ENCODE measurements at regions not wholly inside any gene's neighbourhood (a gene's known extent, or its start where the extent isn't known, plus 50 kb on each side); places are given as distances from the start of the nearest gene placed in this dataset.

- no peak for TF ChIP-seq NFIC (IDR thresholded peaks at IDR 0.05)
- TF ChIP-seq TEAD4 (IDR thresholded peaks at IDR 0.05), result no peak
- no peak for TF ChIP-seq EGR1 (IDR thresholded peaks at IDR 0.05)
- no peak for TF ChIP-seq EP300 (IDR thresholded peaks at IDR 0.05; ENCODE audit: borderline replicate concordance)
- no peak for TF ChIP-seq ZBTB7A (IDR thresholded peaks at IDR 0.05; ENCODE audit: low read depth)
- TF ChIP-seq USF1 (IDR thresholded peaks at IDR 0.05), result no peak
- TF ChIP-seq YY1 (IDR thresholded peaks at IDR 0.05; ENCODE audit: low read depth), result no peak
- TF ChIP-seq CEBPB (IDR thresholded peaks at IDR 0.05), result no peak
- no peak for TF ChIP-seq RAD21 (IDR thresholded peaks at IDR 0.05; ENCODE audit: low read depth)
- no peak for TF ChIP-seq TCF12 (IDR thresholded peaks at IDR 0.05; ENCODE audit: low read depth)
- TF ChIP-seq FOXM1 (IDR thresholded peaks at IDR 0.05; ENCODE audit: borderline replicate concordance, low read depth), result no peak
- no peak for TF ChIP-seq MAX (IDR thresholded peaks at IDR 0.05)
- TF ChIP-seq CREB1 (IDR thresholded peaks at IDR 0.05; ENCODE audit: low read depth), result no peak
- no peak for TF ChIP-seq REST (IDR thresholded peaks at IDR 0.05; ENCODE audit: low read depth)
- no peak for TF ChIP-seq TAF1 (IDR thresholded peaks at IDR 0.05; ENCODE audit: low read depth)
Observed at GRCh38 chr3:17830788-17831187, 88.4 kb upstream of the TBC1D5 start.

- no peak for TF ChIP-seq CEBPB (IDR thresholded peaks at IDR 0.05)
- TF ChIP-seq FOXM1 (IDR thresholded peaks at IDR 0.05; ENCODE audit: borderline replicate concordance, low read depth), result no peak
- no peak for TF ChIP-seq ZBTB7A (IDR thresholded peaks at IDR 0.05; ENCODE audit: low read depth)
- TF ChIP-seq CREB1 (IDR thresholded peaks at IDR 0.05; ENCODE audit: low read depth), result no peak
- TF ChIP-seq TEAD4 (IDR thresholded peaks at IDR 0.05), result no peak
- TF ChIP-seq TAF1 (IDR thresholded peaks at IDR 0.05; ENCODE audit: low read depth), result no peak
- no peak for TF ChIP-seq EP300 (IDR thresholded peaks at IDR 0.05; ENCODE audit: borderline replicate concordance)
- no peak for TF ChIP-seq REST (IDR thresholded peaks at IDR 0.05; ENCODE audit: low read depth)
Observed at GRCh38 chr3:17828388-17828787, 86.0 kb upstream of the TBC1D5 start.

GRCh38 chr3:17825298-17825697 lies 82.9 kb upstream of the TBC1D5 start:
- TF ChIP-seq TEAD4 (IDR thresholded peaks at IDR 0.05) (no peak), EP300 (IDR thresholded peaks at IDR 0.05; ENCODE audit: borderline replicate concordance) (no peak), RAD21 (IDR thresholded peaks at IDR 0.05; ENCODE audit: low read depth) (no peak), ZBTB7A (IDR thresholded peaks at IDR 0.05; ENCODE audit: low read depth) (no peak), CREB1 (IDR thresholded peaks at IDR 0.05; ENCODE audit: low read depth) (no peak), EGR1 (IDR thresholded peaks at IDR 0.05) (no peak), REST (IDR thresholded peaks at IDR 0.05; ENCODE audit: low read depth) (no peak), MAX (IDR thresholded peaks at IDR 0.05) (no peak)

- TF ChIP-seq TEAD4 (IDR thresholded peaks at IDR 0.05), result no peak
- TF ChIP-seq RAD21 (IDR thresholded peaks at IDR 0.05; ENCODE audit: low read depth), result no peak
- TF ChIP-seq NFIC (IDR thresholded peaks at IDR 0.05), result no peak
Observed at GRCh38 chr3:17823816-17824215, 81.4 kb upstream of the TBC1D5 start.

- no peak for TF ChIP-seq REST (IDR thresholded peaks at IDR 0.05; ENCODE audit: low read depth)
- TF ChIP-seq CREB1 (IDR thresholded peaks at IDR 0.05; ENCODE audit: low read depth), result no peak
Observed at GRCh38 chr3:17823036-17823435, 80.6 kb upstream of the TBC1D5 start.

All from Ishikawa (cell line).